K562 (cell line): ENCODE measurements at regions not wholly inside any gene's neighbourhood (a gene's known extent, or its start where the extent isn't known, plus 50 kb on each side); places are given as distances from the start of the nearest gene placed in this dataset.

Experiments used
- ATAC-seq: fragments of 200-7000 bp; cut with Tn5 transposase; 3 replicates; pipeline ENCODE4 v1.9.1; 2020; ENCODE audit warnings: moderate library complexity
- BruUV-seq: library from RNA; stranded (reverse); fragments of 400-500 nt; replicated peaks from 2 replicates; lab custom pipeline; 2021; lab: Mats Ljungman, UMichigan
- CTCF ChIA-PET: fragments of 300-600 bp; formaldehyde crosslinking; extraction: SDS; loops from one replicate; lab custom pipeline; 2021; ENCODE audit warnings: low intra/inter-chr PET ratio; lab: Yijun Ruan, JAX
- POLR2A ChIA-PET: fragments of 300-600, 350-650 bp; sonication (Branson Sonifier 250); formaldehyde crosslinking; extraction: SDS; loops from one replicate; lab custom pipeline; 2021; ENCODE audit warnings: antibody characterized with exemption, inconsistent platforms; lab: Yijun Ruan, JAX
- DNase-seq, 4 experiments: peaks; one replicate each; pipeline versions ENCODE4 v3.0.0 to v3.0.0-alpha.2; 2011 to 2018; ENCODE audit warnings: low spot score in 3 of 4, mixed read lengths in 3 of 4; ENCODE audit errors: extremely low read depth in 1 of 4
- FAIRE-seq: peaks from 2 replicates; lab custom pipeline; 2011; peaks lifted over from hg19 to GRCh38; lab: Jason Lieb, UNC
- H2AFZ ChIP-seq: 2 replicates; pipeline ENCODE4 v1.6.0; 2011; ENCODE audit warnings: low read depth, low read length, control low read depth, inconsistent platforms
- H3K27ac ChIP-seq: fragments of 200-600 bp; 3 replicates; pipeline ENCODE4 v1.8.0; 2011; ENCODE audit warnings: low read depth, mild to moderate bottlenecking, control low read depth, inconsistent platforms, low read length, moderate library complexity, mixed read lengths; ENCODE audit errors: extremely low read depth
- H3K27me3 ChIP-seq, 2 experiments: fragments of 300-600 bp in 1 of 2; 2 replicates in 1 of 2; 3 replicates in 1 of 2; pipeline versions ENCODE4 v1.6.0 to v1.8.0; 2011; ENCODE audit warnings: inconsistent platforms in 2 of 2, low read length in 2 of 2, mild to moderate bottlenecking in 1 of 2, mixed read lengths in 1 of 2, moderate library complexity in 1 of 2; ENCODE audit not compliant: control insufficient read depth in 2 of 2, insufficient read depth in 2 of 2
- H3K36me3 ChIP-seq: fragments of 300-600 bp; 3 replicates; pipeline ENCODE4 v1.8.0; 2011; ENCODE audit warnings: mild to moderate bottlenecking, low read length, inconsistent platforms; ENCODE audit not compliant: control insufficient read depth, insufficient read depth
- H3K4me1 ChIP-seq, 2 experiments: fragments of 200-600 bp in 1 of 2; replicated peaks in 1 of 2; 2 replicates in 1 of 2; 3 replicates in 1 of 2; pipeline versions ENCODE4 v1.5.1 to v1.8.0; 2011; ENCODE audit warnings: inconsistent platforms in 2 of 2, low read length in 2 of 2, mild to moderate bottlenecking in 1 of 2, mixed read lengths in 1 of 2, moderate library complexity in 1 of 2; ENCODE audit not compliant: control insufficient read depth in 2 of 2, insufficient read depth in 2 of 2
- H3K4me2 ChIP-seq: 2 replicates; pipeline ENCODE4 v1.6.1; 2011; ENCODE audit warnings: low read length, control low read depth, inconsistent platforms, mixed read lengths; ENCODE audit not compliant: insufficient read depth
- H3K4me3 ChIP-seq: fragments of 200-600 bp; sonication (generic), shearing (Covaris generic); 2 replicates; pipeline ENCODE4 v1.5.1; 2016; ENCODE audit warnings: control low read depth, inconsistent platforms
- H3K79me2 ChIP-seq: fragments of 200-600 bp; 3 replicates; pipeline ENCODE4 v1.8.0; 2011; ENCODE audit warnings: low read length, inconsistent platforms; ENCODE audit not compliant: control insufficient read depth, insufficient read depth
- H3K9ac ChIP-seq, 2 experiments: 2 replicates each; pipeline versions ENCODE4 v1.6.0 to v1.6.1; 2011; ENCODE audit warnings: low read depth in 2 of 2, low read length in 2 of 2, control low read depth in 1 of 2, inconsistent platforms in 1 of 2, mild to moderate bottlenecking in 1 of 2, mixed read lengths in 1 of 2; ENCODE audit not compliant: insufficient read depth in 1 of 2
- H3K9me1 ChIP-seq: one replicate; pipeline ENCODE4 v1.6.0; 2011; ENCODE audit warnings: inconsistent platforms, mild to moderate bottlenecking, low read length, moderate library complexity; ENCODE audit not compliant: control insufficient read depth, insufficient read depth
- H3K9me3 ChIP-seq: replicated peaks from 2 replicates; pipeline ENCODE4 v1.5.1; 2011; ENCODE audit warnings: low read depth, low read length, inconsistent platforms; ENCODE audit not compliant: control insufficient read depth, insufficient read depth
- H4K20me1 ChIP-seq: replicated peaks from 2 replicates; pipeline ENCODE4 v1.6.1; 2011; ENCODE audit warnings: low read length, inconsistent platforms, mixed read lengths; ENCODE audit not compliant: control insufficient read depth, insufficient read depth
- THRA ChIP-seq: fragments of 450-650 bp; IDR thresholded peaks from 2 replicates; pipeline ENCODE4 v1.6.1; 2017; ENCODE audit warnings: mild to moderate bottlenecking, moderate library complexity
- ZBTB9 ChIP-seq: fragments of 450-650 bp; formaldehyde crosslinking; IDR thresholded peaks from 2 replicates; pipeline ENCODE4 v1.4.0; 2020; ENCODE audit warnings: mild to moderate bottlenecking, moderate library complexity
- ZFPM2 ChIP-seq: fragments of 250-450 bp; sonication (Bioruptor Pico); IDR thresholded peaks from 2 replicates; pipeline ENCODE4 v1.5.1; 2022; ENCODE audit warnings: mild to moderate bottlenecking
- WGBS: fragments of 100-300 bp; shearing (Covaris generic); methylation state at CpG from one replicate; pipeline ENCODE4 v1.1.6; 2016; ENCODE audit warnings: low coverage, mixed read lengths; ENCODE audit not compliant: insufficient coverage; ENCODE audit errors: missing lambda C conversion rate; 5-methylcytosine and 5-hydroxymethylcytosine counted together
- in situ Hi-C: fragments of 300-500 bp; cut with MboI; formaldehyde crosslinking; loops from 4 replicates; pipeline ENCODE4 v1.15.0; 2018; ENCODE audit warnings: inconsistent platforms, mixed read lengths
- intact Hi-C: fragments of 100-400 bp; cut with micrococcal nuclease; formaldehyde crosslinking; loops from 2 replicates; pipeline ENCODE4 v1.14.2; 2022

GRCh38 chr1:98176414-98176813 is 255.6 kb upstream of the DPYD start (continued):
- TF ChIP-seq THRA = no peak

GRCh38 chr1:98172578-98172977 is 251.7 kb upstream of the DPYD start:
- Histone ChIP-seq H3K27ac (no peak overlapping the region), H3K4me2 (no peak overlapping the region), H3K27me3 (no peaks in the 10 kb centered on the region), H3K9me3 (no peaks in the 10 kb centered on the region), H2AFZ (no peak overlapping the region), H3K9ac (no peak overlapping the region), H3K9me1 (no peaks in the 10 kb centered on the region), H4K20me1 (no peaks in the 10 kb centered on the region)
- 0% methylated on average over 3 of the region's 3 CpGs for WGBS
- no peak for ATAC-seq
- in situ Hi-C loops = no loop called here
- FAIRE-seq = no peak
- POLR2A ChIA-PET = no interaction called here
- TF ChIP-seq ZBTB9 (CRISPR knock-in tag) (no peak), ZFPM2 (CRISPR knock-in tag) (no peak)
- TF ChIP-seq, all 486 proteins: peak for 0
- no TSS peak for BruUV-seq
- intact Hi-C loops = no loop called here
- Histone ChIP-seq H3K4me1 (no peaks in the 10 kb centered on the region), H3K79me2 (no peaks in the 10 kb centered on the region), H3K36me3 (no peaks in the 10 kb centered on the region), H3K4me3 (no peak overlapping the region)
- CTCF ChIA-PET = no interaction called here
- DNase-seq = no peak
